Ectodermal cell (in vitro differentiated cells): ENCODE measurements at regions not wholly inside any gene's neighbourhood (a gene's known extent, or its start where the extent isn't known, plus 50 kb on each side); places are given as distances from the start of the nearest gene placed in this dataset.

Experiments used
- H3K27ac ChIP-seq: 2 replicates; pipeline ENCODE4 v1.7.0; 2013; ENCODE audit warnings: mild to moderate bottlenecking, low read depth, low read length; ENCODE audit not compliant: insufficient read depth, poor library complexity, severe bottlenecking
- H3K27me3 ChIP-seq: 2 replicates; pipeline ENCODE4 v1.7.0; 2013; ENCODE audit warnings: mild to moderate bottlenecking, low read length; ENCODE audit not compliant: insufficient read depth, control insufficient read depth, poor library complexity, severe bottlenecking
- H3K36me3 ChIP-seq: one replicate; pipeline ENCODE4 v1.7.0; 2013; ENCODE audit warnings: low read length; ENCODE audit not compliant: control insufficient read depth, insufficient read depth
- H3K4me1 ChIP-seq: one replicate; pipeline ENCODE4 v1.7.0; 2013; ENCODE audit warnings: low read length; ENCODE audit not compliant: control insufficient read depth, insufficient read depth
- H3K4me3 ChIP-seq: 2 replicates; pipeline ENCODE4 v1.7.0; 2013; ENCODE audit warnings: low read depth, low read length, control low read depth; ENCODE audit not compliant: insufficient read depth
- H3K9me3 ChIP-seq: 2 replicates; pipeline ENCODE4 v1.7.0; 2013; ENCODE audit warnings: mild to moderate bottlenecking, low read length, moderate library complexity; ENCODE audit not compliant: control insufficient read depth
- WGBS, 2 experiments: methylation state at CpG; one replicate each; pipeline ENCODE4 v1.1.7; 2013; ENCODE audit warnings: missing lambda C conversion rate in 2 of 2; 5-methylcytosine and 5-hydroxymethylcytosine counted together

- no peak overlapping the region for H3K27ac ChIP-seq
- H3K4me1 ChIP-seq: peaks cover 11% of the 10 kb centered on the region
- no peaks in the 10 kb centered on the region for H3K27me3 ChIP-seq
- H3K36me3 ChIP-seq: no peaks in the 10 kb centered on the region
- 88 to 94% methylated on average over 3 of the region's 3 CpGs for WGBS, 2 experiments
- H3K9me3 ChIP-seq: no peaks in the 10 kb centered on the region
- H3K4me3 ChIP-seq: no peak overlapping the region
Measured at GRCh38 chr4:13985837-13986236, 358.3 kb upstream of the BOD1L1 start.

- 87 to 94% methylated on average over 4 of the region's 4 CpGs for WGBS, 2 experiments
Measured at GRCh38 chr4:13986548-13986947, 359.0 kb upstream of the BOD1L1 start.

GRCh38 chr4:13988353-13989305 lies 361.1 kb upstream of the BOD1L1 start:
- Histone ChIP-seq H3K9me3 (no peaks in the 10 kb centered on the region), H3K27me3 (no peaks in the 10 kb centered on the region), H3K36me3 (no peaks in the 10 kb centered on the region), H3K4me3 (no peak overlapping the region), H3K4me1 (peaks cover 11% of the 10 kb centered on the region), H3K27ac (no peak overlapping the region)
- 89 to 92% methylated on average over 8 to 11 of the region's 11 CpGs for WGBS, 2 experiments

More at GRCh38 chr4:13986548-13986947, 359.0 kb upstream of the BOD1L1 start:
- H3K27me3 ChIP-seq: no peaks in the 10 kb centered on the region
- no peaks in the 10 kb centered on the region for H3K36me3 ChIP-seq
- peaks cover 11% of the 10 kb centered on the region for H3K4me1 ChIP-seq
- no peaks in the 10 kb centered on the region for H3K9me3 ChIP-seq
- H3K27ac ChIP-seq: no peak overlapping the region
- H3K4me3 ChIP-seq: no peak overlapping the region

GRCh38 chr4:13989501-13989900 lies 362.0 kb upstream of the BOD1L1 start:
- 80 to 82% methylated on average over 6 of the region's 6 CpGs for WGBS, 2 experiments
- Histone ChIP-seq H3K27me3 (no peaks in the 10 kb centered on the region), H3K4me1 (peaks cover 11% of the 10 kb centered on the region), H3K9me3 (no peaks in the 10 kb centered on the region), H3K4me3 (no peak overlapping the region), H3K27ac (no peak overlapping the region), H3K36me3 (no peaks in the 10 kb centered on the region)

- Histone ChIP-seq H3K27ac (no peak overlapping the region), H3K4me3 (no peak overlapping the region), H3K9me3 (no peaks in the 10 kb centered on the region), H3K36me3 (no peaks in the 10 kb centered on the region), H3K4me1 (peaks cover 11% of the 10 kb centered on the region), H3K27me3 (no peaks in the 10 kb centered on the region)
- WGBS, 2 experiments: 32% methylated on average over 4 of the region's 4 CpGs
Measured at GRCh38 chr4:13990596-13991589, 363.4 kb upstream of the BOD1L1 start.

- Histone ChIP-seq H3K27me3 (no peaks in the 10 kb centered on the region), H3K4me1 (peaks cover 11% of the 10 kb centered on the region), H3K27ac (no peak overlapping the region), H3K4me3 (no peak overlapping the region), H3K9me3 (no peaks in the 10 kb centered on the region), H3K36me3 (no peaks in the 10 kb centered on the region)
- 88 to 95% methylated on average over 2 of the region's 2 CpGs for WGBS, 2 experiments
Measured at GRCh38 chr4:13992041-13992440, 364.5 kb upstream of the BOD1L1 start.

DNA sequence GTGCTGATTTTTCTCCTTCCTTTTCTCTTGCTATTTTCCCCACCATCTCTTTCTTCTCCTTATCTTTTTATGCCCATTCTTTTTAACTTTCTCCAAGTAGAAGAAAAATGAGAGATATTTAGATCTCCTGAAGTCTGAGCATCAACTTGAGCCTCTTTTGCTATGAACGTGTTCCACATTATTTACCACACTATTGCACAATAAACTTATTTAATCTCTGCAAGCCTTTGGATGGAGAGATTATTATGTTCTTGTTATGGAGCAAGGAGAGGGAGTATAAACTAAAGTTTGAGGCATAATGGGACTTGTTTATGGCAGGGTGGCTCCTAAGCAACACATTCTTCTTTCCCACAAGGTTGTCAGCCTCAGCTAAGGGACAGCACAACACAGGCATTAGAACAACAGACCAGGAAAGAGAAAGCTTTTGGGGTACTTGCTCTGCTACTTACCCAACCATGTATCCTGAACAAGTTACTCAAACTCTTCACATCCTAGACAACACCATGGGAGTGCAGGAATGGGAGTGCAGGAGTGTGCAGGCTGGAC lies 365.5 kb upstream of the BOD1L1 start:
- H3K27me3 ChIP-seq: no peaks in the 10 kb centered on the region
- H3K4me1 ChIP-seq: peaks cover 11% of the 10 kb centered on the region
- WGBS, 2 experiments: no CpG with 5 or more reads among the region's 1 CpG
- no peak overlapping the region for H3K27ac ChIP-seq
- H3K4me3 ChIP-seq: no peak overlapping the region
- H3K9me3 ChIP-seq: no peaks in the 10 kb centered on the region
- no peaks in the 10 kb centered on the region for H3K36me3 ChIP-seq

DNA sequence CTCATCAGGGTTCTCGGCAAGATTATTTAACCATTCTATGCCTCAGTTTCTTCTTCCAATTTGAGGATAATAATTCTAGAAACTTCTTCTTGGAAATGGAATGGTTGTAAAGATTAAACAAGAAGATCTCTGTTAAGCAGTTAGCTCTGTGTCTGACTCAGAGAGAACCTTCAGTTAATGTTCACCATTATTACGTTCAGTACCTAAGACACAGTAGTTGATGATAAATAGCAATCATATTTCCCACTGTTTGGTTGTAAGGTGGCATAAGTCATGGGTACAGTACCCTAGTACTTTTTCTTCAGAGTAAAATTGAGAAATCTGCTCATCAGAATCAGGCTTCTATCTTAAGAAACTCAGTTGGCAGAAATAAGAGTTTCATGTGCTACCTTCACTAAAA lies 366.5 kb upstream of the BOD1L1 start:
- Histone ChIP-seq H3K4me3 (no peak overlapping the region), H3K9me3 (no peaks in the 10 kb centered on the region), H3K27me3 (no peaks in the 10 kb centered on the region), H3K36me3 (no peaks in the 10 kb centered on the region), H3K4me1 (peaks cover 8% of the 10 kb centered on the region), H3K27ac (no peak overlapping the region)
- WGBS, 2 experiments: 100% methylated on average over 2 of the region's 2 CpGs

GRCh38 chr4:13998850-13999445 lies 371.4 kb upstream of the BOD1L1 start:
- WGBS, 2 experiments: 86 to 98% methylated on average over 3 of the region's 3 CpGs
- Histone ChIP-seq H3K27ac (no peak overlapping the region), H3K9me3 (no peaks in the 10 kb centered on the region), H3K36me3 (no peaks in the 10 kb centered on the region), H3K4me3 (no peak overlapping the region), H3K27me3 (no peaks in the 10 kb centered on the region), H3K4me1 (no peaks in the 10 kb centered on the region)
